ENCODE measurements at regions not wholly inside any gene's neighbourhood (a gene's known extent, or its start where the extent isn't known, plus 50 kb on each side); places are given as distances from the start of the nearest gene placed in this dataset.
"Not testable (repeated sequence)": the region's sequence is repeated elsewhere in the genome, so short reads cannot be mapped to it uniquely, and the experiment has no call there.

GRCh38 chr7:152956006-152956405 lies 196.5 kb downstream of the ACTR3B start:
- WGBS, 2 experiments (ENCODE audit: low coverage in 1 of 2, low lambda C conversion rate in 2 of 2, missing lambda C conversion rate in 2 of 2) = 68 to 70% methylated on average over 4 of the region's 4 CpGs

GRCh38 chr7:152959610-152960009 lies 200.1 kb downstream of the ACTR3B start:
- in situ Hi-C loops (cut with MboI) = no loop called here
- no peaks in the 10 kb centered on the region for H4K20me1 ChIP-seq (ENCODE audit: insufficient read depth)
- no peaks in the 10 kb centered on the region for H3K36me3 ChIP-seq (ENCODE audit: low read depth)
- no peak overlapping the region for H3K27ac ChIP-seq
- no peaks in the 10 kb centered on the region for H3K9me2 ChIP-seq (ENCODE audit: insufficient read depth)
- no peak overlapping the region for H3K4me2 ChIP-seq (ENCODE audit: unreplicated experiment)
- H3K4me3 ChIP-seq = no peak overlapping the region
- no peak overlapping the region for H2AFZ ChIP-seq
- TF ChIP-seq EZH2 (IDR thresholded peaks at IDR 0.05; ENCODE audit: insufficient read depth, poor library complexity, severe bottlenecking) = no peak
- no peak for TF ChIP-seq EZH2phosphoT487 (IDR thresholded peaks at IDR 0.05; ENCODE audit: insufficient read depth, low read depth)
- H3F3A ChIP-seq (ENCODE audit: insufficient read depth) = no peaks in the 10 kb centered on the region
- no peaks in the 10 kb centered on the region for H3K27me3 ChIP-seq (replicated peaks; ENCODE audit: insufficient read depth)
- no peaks in the 10 kb centered on the region for H3K79me2 ChIP-seq (ENCODE audit: insufficient read depth)
- WGBS, 2 experiments (ENCODE audit: low coverage in 1 of 2, low lambda C conversion rate in 2 of 2, missing lambda C conversion rate in 2 of 2) = 30% methylated on average over 5 of the region's 5 CpGs
- H3K4me1 ChIP-seq (ENCODE audit: insufficient read depth) = no peaks in the 10 kb centered on the region
- no peak for DNase-seq
- no peaks in the 10 kb centered on the region for H3K9me3 ChIP-seq (ENCODE audit: low read depth)
- no peak overlapping the region for H3K9ac ChIP-seq

More at GRCh38 chr7:152956006-152956405, 196.5 kb downstream of the ACTR3B start:
- Histone ChIP-seq H3K9me2 (ENCODE audit: insufficient read depth) (no peaks in the 10 kb centered on the region), H3K79me2 (ENCODE audit: insufficient read depth) (no peaks in the 10 kb centered on the region), H3K36me3 (ENCODE audit: low read depth) (no peaks in the 10 kb centered on the region), H3K9ac (no peak overlapping the region), H2AFZ (no peak overlapping the region), H3K4me1 (ENCODE audit: insufficient read depth) (no peaks in the 10 kb centered on the region), H3F3A (ENCODE audit: insufficient read depth) (no peaks in the 10 kb centered on the region), H3K4me3 (no peak overlapping the region), H3K4me2 (ENCODE audit: unreplicated experiment) (no peak overlapping the region), H3K27me3 (replicated peaks; ENCODE audit: insufficient read depth) (no peaks in the 10 kb centered on the region), H3K27ac (no peak overlapping the region), H4K20me1 (ENCODE audit: insufficient read depth) (no peaks in the 10 kb centered on the region), H3K9me3 (ENCODE audit: low read depth) (no peaks in the 10 kb centered on the region)
- no peak for TF ChIP-seq EZH2phosphoT487 (IDR thresholded peaks at IDR 0.05; ENCODE audit: insufficient read depth, low read depth)
- TF ChIP-seq EZH2 (IDR thresholded peaks at IDR 0.05; ENCODE audit: insufficient read depth, poor library complexity, severe bottlenecking) = no peak
- in situ Hi-C loops (cut with MboI) = no loop called here
- no peak for DNase-seq

GRCh38 chr7:152961796-152962195 lies 202.2 kb downstream of the ACTR3B start:
- H3K79me2 ChIP-seq (ENCODE audit: insufficient read depth); H3K36me3 ChIP-seq (ENCODE audit: low read depth); H2AFZ ChIP-seq; H3K4me2 ChIP-seq (ENCODE audit: unreplicated experiment); H3K27me3 ChIP-seq (replicated peaks; ENCODE audit: insufficient read depth); H3K9me3 ChIP-seq (ENCODE audit: low read depth); H3K9ac ChIP-seq; H3F3A ChIP-seq (ENCODE audit: insufficient read depth); DNase-seq; H3K4me3 ChIP-seq; H3K9me2 ChIP-seq (ENCODE audit: insufficient read depth); H4K20me1 ChIP-seq (ENCODE audit: insufficient read depth); in situ Hi-C loops (cut with MboI); H3K27ac ChIP-seq; H3K4me1 ChIP-seq (ENCODE audit: insufficient read depth): not testable (repeated sequence)
- WGBS, 2 experiments (ENCODE audit: low coverage in 1 of 2, low lambda C conversion rate in 2 of 2, missing lambda C conversion rate in 2 of 2) = 54 to 58% methylated on average over 2 of the region's 2 CpGs

GRCh38 chr7:152966189-152966588 lies 206.6 kb downstream of the ACTR3B start:
- no peaks in the 10 kb centered on the region for H3K4me1 ChIP-seq (ENCODE audit: insufficient read depth)
- no peak overlapping the region for H3K27ac ChIP-seq
- no peak overlapping the region for H3K4me3 ChIP-seq
- no peak for DNase-seq
- no peaks in the 10 kb centered on the region for H4K20me1 ChIP-seq (ENCODE audit: insufficient read depth)
- no peaks in the 10 kb centered on the region for H3K27me3 ChIP-seq (replicated peaks; ENCODE audit: insufficient read depth)
- no peaks in the 10 kb centered on the region for H3K9me2 ChIP-seq (ENCODE audit: insufficient read depth)
- H3K4me2 ChIP-seq (ENCODE audit: unreplicated experiment) = no peak overlapping the region
- WGBS, 2 experiments (ENCODE audit: low coverage in 1 of 2, low lambda C conversion rate in 2 of 2, missing lambda C conversion rate in 2 of 2) = 19 to 25% methylated on average over 5 of the region's 5 CpGs
- no peak for TF ChIP-seq EZH2 (IDR thresholded peaks at IDR 0.05; ENCODE audit: insufficient read depth, poor library complexity, severe bottlenecking)
- TF ChIP-seq EZH2phosphoT487 (IDR thresholded peaks at IDR 0.05; ENCODE audit: insufficient read depth, low read depth) = no peak
- H2AFZ ChIP-seq = no peak overlapping the region
- no peaks in the 10 kb centered on the region for H3K9me3 ChIP-seq (ENCODE audit: low read depth)
- in situ Hi-C loops (cut with MboI) = no loop called here
- no peaks in the 10 kb centered on the region for H3K79me2 ChIP-seq (ENCODE audit: insufficient read depth)
- no peak overlapping the region for H3K9ac ChIP-seq
- no peaks in the 10 kb centered on the region for H3K36me3 ChIP-seq (ENCODE audit: low read depth)
- no peaks in the 10 kb centered on the region for H3F3A ChIP-seq (ENCODE audit: insufficient read depth)

GRCh38 chr7:152967958-152968357 lies 208.4 kb downstream of the ACTR3B start:
- Histone ChIP-seq H3F3A (ENCODE audit: insufficient read depth) (no peaks in the 10 kb centered on the region), H3K4me2 (ENCODE audit: unreplicated experiment) (no peak overlapping the region), H3K9me3 (ENCODE audit: low read depth) (no peaks in the 10 kb centered on the region), H3K27ac (no peak overlapping the region), H4K20me1 (ENCODE audit: insufficient read depth) (no peaks in the 10 kb centered on the region), H3K36me3 (ENCODE audit: low read depth) (no peaks in the 10 kb centered on the region), H2AFZ (no peak overlapping the region), H3K4me3 (no peak overlapping the region), H3K9me2 (ENCODE audit: insufficient read depth) (no peaks in the 10 kb centered on the region), H3K4me1 (ENCODE audit: insufficient read depth) (no peaks in the 10 kb centered on the region), H3K9ac (no peak overlapping the region), H3K27me3 (replicated peaks; ENCODE audit: insufficient read depth) (no peaks in the 10 kb centered on the region), H3K79me2 (ENCODE audit: insufficient read depth) (no peaks in the 10 kb centered on the region)
- in situ Hi-C loops (cut with MboI) = no loop called here
- WGBS, 2 experiments (ENCODE audit: low coverage in 1 of 2, low lambda C conversion rate in 2 of 2, missing lambda C conversion rate in 2 of 2) = 6 to 8% methylated on average over 1 of the region's 1 CpG
- TF ChIP-seq EZH2 (IDR thresholded peaks at IDR 0.05; ENCODE audit: insufficient read depth, poor library complexity, severe bottlenecking) = no peak
- no peak for TF ChIP-seq EZH2phosphoT487 (IDR thresholded peaks at IDR 0.05; ENCODE audit: insufficient read depth, low read depth)
- peak; percentile 1 for DNase-seq
